G401.6 (cell line): ENCODE measurements at regions not wholly inside any gene's neighbourhood (a gene's known extent, or its start where the extent isn't known, plus 50 kb on each side); places are given as distances from the start of the nearest gene placed in this dataset.

Source experiments
- FAIRE-seq: peaks from 2 replicates; lab custom pipeline; 2012; peaks lifted over from hg19 to GRCh38; lab: Jason Lieb, UNC

DNA sequence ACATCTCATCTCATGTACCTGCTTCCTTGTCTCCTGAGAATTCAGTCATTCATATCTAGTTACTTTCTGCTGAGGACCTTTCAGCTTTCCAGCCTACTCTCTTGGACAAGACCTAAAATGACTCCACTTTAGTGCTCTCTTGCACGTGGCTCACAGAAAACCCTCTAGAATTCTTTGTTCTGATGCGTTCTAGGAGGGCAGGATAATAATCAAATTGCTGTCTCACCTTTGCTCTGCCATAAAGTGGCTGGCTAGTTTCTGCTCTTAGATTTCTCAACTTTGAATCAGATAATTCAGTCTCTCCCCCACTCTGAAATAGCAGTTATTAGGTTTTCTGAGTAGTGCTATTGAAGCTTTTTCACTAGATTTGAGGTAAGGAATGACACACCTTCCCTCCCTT lies 429.5 kb upstream of the FBXO33 start:
- no peak for FAIRE-seq

DNA sequence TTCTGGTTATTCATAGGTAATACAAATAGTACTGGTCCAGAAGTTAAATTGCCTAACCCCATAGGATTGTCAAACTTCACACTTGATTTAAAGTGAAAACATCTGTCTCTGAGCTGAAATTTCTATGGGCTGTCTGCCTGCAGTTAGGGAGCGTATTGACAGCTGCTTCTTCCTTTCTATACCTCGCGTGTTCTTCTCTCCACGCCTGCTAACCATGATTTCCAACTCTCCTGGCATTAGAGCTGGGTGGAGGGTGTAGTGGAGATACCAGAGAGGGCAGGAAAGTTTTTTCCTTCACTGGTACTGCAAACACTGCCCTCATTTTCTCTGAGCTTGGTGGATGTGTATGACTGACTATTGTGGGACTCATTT lies 429.0 kb upstream of the FBXO33 start:
- FAIRE-seq = no peak

DNA sequence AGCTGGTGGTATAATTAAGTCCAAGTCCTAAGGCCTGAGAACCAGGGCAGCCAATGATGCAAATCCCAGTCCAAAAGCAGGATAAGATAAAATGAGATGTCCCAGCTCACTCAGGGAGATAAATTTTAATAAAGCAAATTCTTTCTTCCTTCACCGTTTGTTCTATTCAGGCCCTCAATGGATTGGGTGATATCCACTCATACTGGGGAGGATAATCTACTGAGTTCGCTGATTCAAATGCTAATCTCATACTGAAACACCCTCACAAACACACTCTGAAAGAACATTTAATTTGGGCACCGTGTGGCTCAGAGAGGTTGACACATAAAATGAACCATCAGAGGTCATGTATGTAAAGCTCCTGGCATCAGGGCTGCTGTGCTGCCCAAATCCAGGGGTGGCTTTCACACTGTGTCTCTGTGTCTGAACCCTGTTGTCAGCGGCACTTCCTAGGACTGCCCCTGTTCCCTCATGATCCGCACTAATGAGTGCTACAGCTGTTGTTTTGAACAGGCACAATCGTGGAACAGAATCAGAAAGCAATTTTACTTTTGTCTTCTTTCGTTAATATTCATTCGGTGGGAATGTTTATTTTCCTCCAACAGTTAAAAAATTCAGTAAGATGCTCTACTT lies 428.5 kb upstream of the FBXO33 start:
- no peak for FAIRE-seq

DNA sequence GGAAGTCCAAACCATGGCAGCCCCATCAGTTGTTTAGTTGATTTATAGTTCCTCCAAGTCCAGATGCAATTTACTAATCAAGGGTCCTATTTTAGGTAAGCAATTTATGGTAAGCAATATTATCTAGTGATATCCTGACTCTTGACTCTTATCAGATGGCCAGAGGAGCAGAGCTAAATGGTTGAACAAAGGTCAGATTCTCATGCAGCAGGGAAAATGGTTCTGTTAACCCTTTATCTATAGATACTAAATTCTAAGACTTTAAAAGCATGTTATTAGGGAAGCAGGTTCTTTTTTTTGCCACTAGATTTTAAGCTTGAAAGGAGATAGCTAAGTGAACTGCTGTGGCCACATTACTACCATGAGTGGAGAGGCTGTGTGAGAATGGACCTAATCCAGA lies 427.1 kb upstream of the FBXO33 start:
- FAIRE-seq = no peak

DNA sequence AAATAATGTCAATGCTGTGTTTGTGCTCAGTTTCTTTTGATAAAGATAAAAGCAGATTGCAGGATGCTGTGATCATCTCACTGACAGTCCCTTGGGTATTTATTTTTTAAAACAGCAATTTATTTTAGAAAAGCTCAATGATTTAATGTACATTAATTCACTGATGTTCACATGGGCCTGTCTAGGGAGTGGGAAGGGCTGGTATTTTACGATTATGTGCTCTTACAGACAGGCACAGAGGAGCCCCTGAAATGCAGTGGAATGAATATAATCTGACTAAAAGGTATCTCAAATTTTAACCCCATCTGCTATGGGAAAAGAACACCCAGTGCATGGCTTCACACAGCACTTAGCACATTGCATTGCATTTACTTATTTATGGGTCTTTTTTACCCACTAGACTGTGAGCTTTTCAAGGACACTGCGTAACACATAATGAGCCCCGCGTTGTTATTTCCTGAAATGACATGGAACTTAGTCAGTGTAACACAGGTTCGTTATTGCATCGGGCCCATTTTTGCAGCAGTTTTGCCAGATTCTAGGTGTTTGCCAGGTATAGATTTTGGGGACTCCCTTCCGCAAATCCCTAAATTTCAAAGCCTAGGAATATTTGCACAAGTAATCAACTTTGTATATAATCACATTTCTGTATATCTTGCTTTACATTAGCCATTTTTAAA lies 425.3 kb upstream of the FBXO33 start:
- no peak for FAIRE-seq

DNA sequence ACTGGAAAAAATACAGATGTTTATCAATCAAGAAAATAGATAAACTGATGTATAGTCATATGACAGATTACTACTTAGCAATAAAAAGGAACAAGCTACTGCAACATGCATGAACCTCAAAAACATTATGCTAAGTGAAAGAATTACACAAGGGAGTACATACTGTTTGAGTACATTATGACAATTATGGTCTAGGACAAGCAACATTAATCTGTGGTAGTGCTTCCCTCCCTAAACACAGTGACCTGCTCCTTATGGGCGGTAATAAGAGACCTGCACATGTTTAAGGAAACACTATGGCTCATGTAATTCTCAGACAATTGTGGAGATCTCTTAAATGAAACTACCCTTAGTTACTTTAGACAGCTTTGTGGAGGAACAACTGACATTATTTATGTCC lies 421.2 kb upstream of the FBXO33 start:
- FAIRE-seq = no peak

DNA sequence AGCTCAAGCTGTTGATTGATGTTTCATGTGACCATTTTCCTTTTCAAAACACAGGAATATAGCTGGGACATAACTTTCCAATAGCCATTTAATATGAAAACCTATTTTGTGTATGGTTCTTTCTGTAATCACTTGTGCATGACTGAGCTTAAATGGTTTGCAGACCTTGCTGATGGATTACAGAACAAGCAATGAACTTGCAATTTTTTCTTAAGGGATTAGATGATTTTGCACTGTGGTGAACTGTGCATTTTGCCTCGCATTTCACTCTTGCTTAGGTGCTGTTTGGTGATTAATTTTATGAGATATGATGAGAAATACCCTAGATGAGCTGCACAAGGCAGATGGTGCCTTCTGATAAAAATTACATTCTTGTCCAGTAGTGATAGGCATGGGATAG lies 419.0 kb upstream of the FBXO33 start:
- FAIRE-seq = no peak

DNA sequence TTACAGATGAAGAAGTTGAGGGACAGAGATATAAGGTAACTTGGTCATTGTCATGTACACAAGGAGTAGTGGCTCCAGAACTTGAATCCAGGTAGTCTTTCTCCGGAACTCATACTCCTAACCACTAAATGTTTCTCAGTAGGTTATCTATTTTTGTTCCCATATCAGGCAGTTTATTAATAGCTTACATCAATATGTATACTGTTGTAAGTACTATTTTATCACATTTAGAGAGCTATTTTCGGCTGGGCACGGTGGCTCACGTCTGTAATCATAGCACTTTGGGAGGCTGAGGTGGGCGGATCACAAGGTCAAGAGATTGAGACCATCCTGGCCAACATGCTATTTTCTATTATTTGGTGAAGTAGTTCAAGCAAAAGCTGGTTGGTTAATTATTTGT lies 415.6 kb upstream of the FBXO33 start:
- FAIRE-seq = no peak

DNA sequence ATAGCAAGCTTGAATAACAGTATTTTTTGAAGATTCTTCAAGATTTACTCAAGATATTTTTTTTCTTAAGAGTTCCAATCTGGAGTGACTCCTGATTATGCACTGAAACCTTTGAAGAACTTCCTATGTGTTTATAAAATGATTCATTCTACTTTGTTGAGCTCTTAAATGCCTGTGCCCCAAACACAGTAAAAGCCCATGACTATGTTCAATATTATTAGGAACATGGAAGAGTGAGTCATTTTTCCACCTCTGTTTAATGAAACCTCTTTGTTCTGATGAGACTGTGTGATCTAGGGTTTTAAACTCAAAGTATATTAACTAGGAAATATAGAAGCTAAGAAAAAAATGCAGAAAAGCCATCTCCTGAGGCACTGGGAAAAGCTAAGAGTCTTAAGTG lies 415.0 kb upstream of the FBXO33 start:
- FAIRE-seq = no peak

DNA sequence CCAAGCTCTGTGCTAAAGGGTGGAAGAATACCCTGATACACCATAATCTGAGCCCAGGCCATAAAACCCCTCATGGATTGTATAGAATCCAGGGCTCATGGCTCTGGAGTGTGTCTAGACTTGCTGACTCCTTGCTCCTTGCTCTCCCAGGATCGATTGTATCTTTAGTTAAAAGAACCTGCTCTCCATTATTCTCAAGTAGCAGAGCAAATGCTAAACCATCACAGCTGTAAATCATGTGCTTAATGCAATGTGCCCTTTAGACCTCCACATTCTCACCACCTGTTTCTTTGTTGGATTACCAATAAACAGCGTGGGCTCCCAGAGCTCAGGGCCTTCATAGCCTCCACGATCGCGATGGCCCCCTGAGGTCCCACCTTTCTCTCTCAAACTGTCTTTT lies 411.6 kb upstream of the FBXO33 start:
- FAIRE-seq = no peak

DNA sequence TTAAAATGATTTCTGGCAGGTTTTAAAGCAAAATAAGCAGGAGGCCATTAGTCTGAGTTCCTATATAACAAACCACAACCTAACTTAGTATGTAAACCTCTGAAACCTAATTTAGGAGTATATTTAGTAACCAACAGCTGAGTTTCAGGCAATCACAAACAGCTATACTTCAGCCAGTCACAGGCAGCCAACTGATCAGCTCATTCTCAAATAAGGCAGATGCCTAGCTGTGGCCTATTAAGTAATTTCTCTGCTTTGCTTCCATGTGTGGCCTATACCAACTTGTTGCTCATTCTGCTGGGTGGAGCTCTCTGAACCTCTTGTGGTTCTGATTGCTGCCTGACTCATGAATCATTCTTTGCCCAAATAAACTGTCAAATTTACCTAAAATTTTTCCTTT lies 408.9 kb upstream of the FBXO33 start:
- no peak for FAIRE-seq

DNA sequence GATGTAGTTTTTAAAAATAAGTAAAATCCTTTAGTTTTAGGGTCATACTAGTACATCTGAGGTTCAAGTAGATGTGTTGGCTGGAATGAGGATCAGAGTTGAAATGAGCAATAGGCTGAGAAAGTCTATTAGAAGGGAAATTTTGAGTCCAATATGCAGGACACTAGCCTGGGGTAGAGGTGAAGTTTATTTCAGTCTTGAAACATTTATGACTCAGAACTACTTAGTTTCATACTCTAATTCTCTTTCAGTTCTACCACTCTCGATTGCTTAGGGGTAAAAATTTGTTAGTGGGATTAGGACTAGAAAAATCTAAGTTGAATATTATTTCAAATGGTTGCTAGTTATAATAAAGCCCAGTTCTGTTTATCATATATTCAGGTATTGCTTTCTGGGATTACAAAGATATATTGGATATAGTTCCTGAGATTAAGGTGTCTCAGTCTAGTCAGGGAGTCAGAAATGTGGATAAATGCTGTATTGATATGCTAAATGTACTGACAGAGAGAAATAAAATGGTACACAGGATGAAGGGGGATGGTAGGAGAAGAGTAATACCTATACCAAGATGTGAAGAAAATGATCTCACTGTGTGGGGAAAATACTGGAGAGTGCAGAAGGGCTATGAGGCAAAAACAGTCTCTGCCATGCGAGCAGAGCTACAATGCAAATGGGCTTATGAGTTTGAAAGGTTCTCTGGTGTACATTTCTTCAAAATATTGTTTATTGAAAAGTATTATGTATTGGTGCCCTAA lies 395.8 kb upstream of the FBXO33 start:
- no peak for FAIRE-seq

DNA sequence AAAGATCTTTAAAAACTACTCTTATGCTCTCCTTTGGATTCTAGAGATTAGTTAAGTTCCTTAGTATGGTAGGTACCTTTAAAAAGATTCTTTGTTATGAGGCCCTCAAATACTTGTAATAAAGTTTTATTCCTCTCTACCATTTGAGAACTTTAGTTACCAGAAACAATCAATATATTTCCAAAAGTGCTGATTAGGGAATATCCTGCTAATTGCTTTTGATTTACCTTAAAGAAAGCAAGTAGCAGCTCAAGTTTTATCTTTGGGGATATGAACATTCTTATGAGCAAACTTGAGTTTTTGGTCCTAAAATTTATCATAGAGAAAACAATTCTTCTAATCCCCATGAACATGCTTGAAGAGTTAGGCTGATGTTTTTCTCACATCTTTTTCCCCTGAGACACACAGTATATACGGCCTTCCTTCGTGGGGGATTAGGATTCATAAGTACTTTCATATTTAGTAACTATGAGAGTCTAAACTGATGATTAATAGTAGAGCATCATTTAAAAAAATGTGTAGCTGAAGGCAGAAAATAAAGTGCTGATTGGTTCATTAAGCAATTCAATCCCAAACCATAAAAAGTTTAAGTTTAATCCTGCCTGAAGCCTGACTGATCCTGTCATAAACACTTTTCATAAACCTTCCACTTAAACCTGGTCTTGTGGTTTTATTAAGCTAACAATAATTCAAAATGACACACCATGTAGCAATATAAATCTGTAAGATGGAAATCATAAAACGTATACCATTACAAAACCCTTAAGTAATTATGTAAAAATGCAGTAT lies 380.5 kb upstream of the FBXO33 start:
- FAIRE-seq = no peak

DNA sequence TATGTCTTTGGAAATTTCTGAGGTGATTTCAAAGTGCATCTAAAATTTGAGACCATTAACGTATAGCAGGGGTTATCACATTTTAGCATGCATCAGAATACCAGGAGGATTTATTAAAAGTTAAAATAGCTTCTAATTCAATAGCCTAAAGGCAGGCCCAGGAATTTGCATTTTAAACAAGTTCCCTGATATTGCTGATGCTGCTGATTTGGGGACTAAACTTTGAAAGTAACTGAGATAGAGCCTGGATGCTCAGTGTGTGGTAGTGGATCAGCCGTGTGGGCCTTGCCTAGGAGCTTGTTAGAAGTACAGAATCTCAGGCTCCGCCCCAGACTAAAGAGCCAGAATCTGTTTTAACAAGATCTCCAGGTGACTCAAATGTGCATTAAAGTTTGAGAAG lies 375.0 kb upstream of the FBXO33 start:
- no peak for FAIRE-seq

DNA sequence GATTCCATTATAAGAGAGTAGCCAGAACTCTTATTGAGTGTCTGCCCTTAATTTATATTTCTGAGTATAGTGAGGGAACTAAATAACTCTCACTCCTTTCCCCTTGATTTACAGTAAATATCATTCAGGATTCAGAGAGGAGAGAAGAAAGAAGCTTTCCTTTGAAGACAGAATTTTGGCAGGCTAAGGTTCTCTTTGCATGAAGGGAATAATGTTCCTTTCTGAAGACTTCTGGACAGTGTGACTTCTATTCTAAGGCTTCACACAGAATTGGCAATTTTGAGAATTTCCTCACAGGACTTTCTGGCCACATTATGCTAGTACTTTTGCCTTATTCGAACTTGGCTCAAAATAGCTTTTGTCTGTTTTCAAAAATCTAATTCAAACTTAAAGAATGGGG lies 352.2 kb upstream of the FBXO33 start:
- FAIRE-seq = no peak

DNA sequence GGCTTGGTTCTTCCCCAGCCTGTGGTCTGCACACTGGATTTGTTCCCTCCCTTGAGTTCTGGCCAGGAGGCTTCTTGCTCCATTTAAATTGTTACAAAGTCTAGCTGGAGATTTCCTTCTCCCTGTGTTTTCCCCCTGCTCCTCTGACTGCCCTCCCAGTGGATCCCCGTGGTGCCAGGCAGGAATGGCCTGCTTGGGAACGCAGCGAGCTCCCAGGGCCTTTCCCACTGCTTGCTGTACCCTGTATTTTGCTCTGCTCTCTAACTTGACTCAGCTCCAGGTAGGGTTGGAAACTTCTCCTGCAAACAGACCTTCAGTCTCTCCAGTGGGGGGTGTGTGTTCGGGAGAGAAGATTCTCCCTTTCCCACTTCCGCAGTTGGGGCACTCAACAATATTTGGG lies 349.2 kb upstream of the FBXO33 start:
- FAIRE-seq = no peak

DNA sequence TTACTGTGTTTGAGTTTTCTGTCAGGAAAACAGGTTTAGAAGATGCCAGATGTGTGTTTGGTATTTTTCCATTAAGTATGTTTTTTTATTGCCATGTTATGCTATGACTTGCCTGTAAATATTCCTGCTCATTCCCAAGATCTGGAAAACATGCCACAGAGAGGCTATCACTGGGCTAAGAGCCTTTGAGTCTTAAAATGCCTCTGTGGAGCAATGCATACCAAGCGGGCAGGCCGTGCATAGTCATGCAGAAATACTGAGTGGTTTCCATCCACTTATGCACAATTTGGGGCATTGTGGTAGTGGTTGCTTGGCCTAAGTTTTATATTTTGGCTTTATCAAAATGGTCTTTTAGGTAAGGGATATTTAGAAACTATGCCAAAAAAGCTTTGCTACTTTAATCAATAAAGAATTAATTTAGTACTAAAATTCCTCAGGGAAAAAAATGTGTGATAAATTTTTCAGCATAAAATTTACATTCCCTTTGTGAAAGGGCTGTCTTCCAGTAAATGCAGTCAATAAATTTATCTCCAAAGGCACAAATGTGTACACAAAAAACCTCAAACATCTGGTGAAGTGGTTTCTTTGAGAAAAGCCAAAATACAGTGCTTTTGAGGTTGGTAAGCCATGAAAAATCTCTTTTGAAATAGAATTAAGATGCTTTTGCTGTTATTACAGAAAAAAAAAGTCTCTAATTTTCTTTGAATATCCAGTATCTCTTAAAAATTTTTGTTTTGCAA lies 341.3 kb upstream of the FBXO33 start:
- no peak for FAIRE-seq

DNA sequence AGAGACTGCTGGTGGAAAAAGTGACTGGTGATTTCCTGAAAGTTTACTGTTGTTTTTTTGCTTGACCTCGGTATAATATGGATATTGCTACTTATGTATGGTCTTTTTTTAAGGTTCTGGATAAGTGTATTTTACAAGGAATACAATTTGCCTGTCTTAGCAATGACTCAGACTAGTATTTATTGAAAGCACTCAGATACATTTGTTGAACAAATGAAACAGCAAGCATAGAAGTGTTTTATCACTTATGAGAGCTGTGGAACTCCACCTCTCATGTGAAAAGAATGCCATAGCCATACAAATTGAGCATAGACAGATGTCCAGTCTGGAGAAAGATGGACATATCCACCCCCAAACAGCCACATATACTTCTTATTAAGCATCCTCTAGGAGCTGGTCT lies 340.4 kb upstream of the FBXO33 start:
- no peak for FAIRE-seq

DNA sequence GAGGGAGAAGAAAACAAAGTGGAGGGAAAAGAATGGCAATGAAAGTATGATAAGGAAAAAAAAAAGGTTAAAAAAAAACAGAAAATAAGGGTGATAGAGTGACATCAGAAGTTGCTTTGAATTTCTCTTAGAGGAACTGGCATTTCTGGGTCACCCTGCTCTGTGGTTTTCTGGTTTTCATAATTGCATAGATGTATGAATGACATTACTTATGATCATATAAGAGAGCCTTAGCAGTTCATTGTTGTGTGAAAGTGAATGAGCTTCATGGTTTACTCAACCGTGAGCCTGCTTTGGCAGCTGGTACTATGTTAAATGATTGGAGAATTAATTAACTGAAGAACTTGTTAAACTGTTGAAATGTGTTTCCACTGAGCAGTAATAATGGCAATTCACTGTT lies 336.4 kb upstream of the FBXO33 start:
- FAIRE-seq = no peak

DNA sequence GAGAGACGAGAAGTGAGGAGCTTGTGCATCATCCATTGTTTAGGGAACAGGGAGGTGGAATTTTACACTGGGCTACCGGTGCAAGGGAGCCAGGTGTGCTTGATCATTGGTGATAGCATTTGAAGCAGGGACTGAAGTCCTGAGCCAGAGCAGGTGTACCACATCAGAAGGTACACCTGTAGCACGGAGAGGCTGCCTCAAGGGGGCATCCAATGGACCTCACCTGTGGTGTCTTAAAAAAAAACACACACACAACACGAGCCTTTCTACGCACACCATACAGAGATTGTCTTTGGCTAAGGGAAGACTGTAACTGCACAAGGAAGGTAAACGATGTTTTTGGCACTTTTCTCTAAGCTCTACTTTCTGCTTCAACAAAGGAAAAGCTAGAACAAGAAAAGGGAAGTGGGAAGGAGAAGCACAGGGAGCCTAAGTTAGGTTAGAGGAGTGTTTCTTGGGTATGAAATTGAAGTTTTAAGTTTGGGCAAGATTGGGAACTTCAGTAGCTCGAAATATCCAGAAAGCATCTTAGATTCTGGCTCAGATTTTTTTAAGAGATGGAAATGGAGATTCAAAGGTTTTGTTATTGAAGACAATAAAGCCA lies 334.3 kb upstream of the FBXO33 start:
- FAIRE-seq = no peak

DNA sequence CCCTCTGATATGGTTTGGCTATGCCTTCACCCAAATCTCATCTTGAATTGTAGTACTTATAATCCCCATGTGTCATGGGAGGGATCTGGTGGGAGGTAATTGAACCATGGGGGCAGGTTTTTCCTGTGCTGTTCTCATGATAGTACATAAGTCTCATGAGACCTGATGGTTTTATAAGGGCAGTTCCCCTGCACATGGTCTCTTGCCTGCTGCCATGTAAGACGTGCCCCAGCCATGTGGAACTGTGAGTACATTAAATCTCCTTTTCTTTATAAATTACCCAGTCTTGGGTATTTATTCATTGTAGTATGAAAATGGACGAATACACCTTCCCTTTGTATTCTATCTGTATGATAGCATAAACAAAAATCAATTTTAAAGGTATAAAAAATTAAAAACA lies 333.4 kb upstream of the FBXO33 start:
- no peak for FAIRE-seq

DNA sequence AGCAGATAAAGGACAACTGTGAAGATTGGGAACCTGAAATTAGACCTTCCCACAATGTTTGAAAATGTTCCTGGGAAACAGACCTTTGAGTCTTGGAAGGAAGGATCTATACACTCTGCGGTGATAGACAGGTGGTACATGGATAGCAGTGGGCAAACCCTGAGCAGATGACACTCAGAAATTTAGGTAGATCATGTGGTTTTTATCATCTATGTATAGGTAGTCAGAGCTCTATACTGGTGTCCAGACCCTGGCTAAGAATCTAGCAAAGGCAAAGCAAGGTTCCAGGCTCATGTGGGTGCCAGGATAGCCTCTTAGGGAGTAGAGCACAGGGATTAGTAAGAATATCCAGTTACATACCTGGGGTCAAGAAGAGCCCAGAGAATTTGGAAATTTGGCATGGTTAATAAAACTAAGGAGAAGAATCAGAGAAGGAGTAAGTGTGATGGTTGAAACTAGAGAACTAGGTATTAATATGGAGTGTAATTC lies 331.2 kb upstream of the FBXO33 start:
- FAIRE-seq = no peak
